ENCODE measurements at regions not wholly inside any gene's neighbourhood (a gene's known extent, or its start where the extent isn't known, plus 50 kb on each side); places are given as distances from the start of the nearest gene placed in this dataset.

DNA sequence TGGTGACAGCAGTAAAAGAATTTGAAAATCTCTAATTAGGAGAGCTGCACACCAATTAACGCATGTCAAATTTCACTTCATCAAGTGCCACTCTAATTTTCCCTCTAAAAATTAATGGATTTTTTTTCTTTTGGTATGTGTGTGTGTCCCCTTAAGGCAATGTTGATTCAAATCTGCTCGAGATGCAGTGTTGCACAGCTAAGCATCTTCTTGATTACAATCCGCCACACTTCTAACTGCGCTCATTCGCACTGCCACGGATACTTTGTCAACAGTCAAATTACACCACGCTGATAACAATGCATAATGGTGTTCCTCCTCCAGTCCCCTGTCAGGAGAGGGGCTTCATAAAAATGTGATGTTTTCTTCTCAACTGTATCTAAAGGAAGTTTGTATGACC, 261.4 kb downstream of the MEIS1 start:
- no peaks in the 10 kb centered on the region for H3K36me3 ChIP-seq (ENCODE audit: insufficient read depth, low read length)
- H3K9ac ChIP-seq (ENCODE audit: low read depth, low read length), result no peak overlapping the region
- H3K4me1 ChIP-seq (ENCODE audit: insufficient read depth, low read length), result peaks cover 22% of the 10 kb centered on the region
- H3K9me3 ChIP-seq (ENCODE audit: control insufficient read depth, insufficient read depth, low read length), result no peaks in the 10 kb centered on the region

DNA sequence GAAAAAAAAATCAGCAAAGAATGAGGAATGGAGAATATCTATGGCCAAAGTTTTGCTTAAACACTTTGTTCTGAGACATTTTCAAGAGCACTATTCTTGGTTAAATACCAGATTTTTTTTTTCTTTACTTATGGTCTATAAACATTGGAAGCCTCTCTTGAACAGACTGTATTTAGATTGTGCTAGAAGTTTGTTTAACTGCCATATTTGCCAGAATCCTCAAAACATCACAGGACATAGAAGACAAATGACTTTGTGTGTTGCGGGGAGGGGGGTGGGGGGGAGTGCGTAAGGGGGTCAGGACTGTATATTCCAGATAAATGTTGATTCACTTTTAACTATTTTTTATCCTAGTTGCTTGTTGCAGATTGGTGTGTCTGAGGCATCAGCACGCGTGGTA, 262.0 kb downstream of the MEIS1 start:
- Histone ChIP-seq H3K9me3 (ENCODE audit: control insufficient read depth, insufficient read depth, low read length) (no peaks in the 10 kb centered on the region), H3K9ac (ENCODE audit: low read depth, low read length) (no peak overlapping the region), H3K4me1 (ENCODE audit: insufficient read depth, low read length) (peaks cover 18% of the 10 kb centered on the region), H3K36me3 (ENCODE audit: insufficient read depth, low read length) (no peaks in the 10 kb centered on the region)

DNA sequence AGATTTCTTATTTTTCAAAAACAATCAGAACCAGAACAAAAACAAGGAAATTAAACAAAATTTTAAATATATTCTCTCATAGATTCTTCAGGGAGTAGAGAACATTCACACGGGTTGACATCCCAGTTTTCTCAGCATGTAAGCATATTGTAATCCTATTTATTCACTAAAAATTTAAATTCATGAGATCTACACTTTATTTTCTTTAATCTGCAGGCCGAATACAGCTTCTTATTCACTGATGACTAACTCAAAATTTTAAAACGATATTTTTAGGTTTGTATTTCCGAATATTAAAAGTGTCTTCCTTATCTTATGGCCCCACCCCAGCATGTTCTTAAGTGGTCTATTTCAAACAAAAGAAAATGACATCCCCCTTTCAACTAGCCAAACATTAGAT, 262.4 kb downstream of the MEIS1 start:
- peaks cover 18% of the 10 kb centered on the region for H3K4me1 ChIP-seq (ENCODE audit: insufficient read depth, low read length)
- no peaks in the 10 kb centered on the region for H3K36me3 ChIP-seq (ENCODE audit: insufficient read depth, low read length)
- H3K9ac ChIP-seq (ENCODE audit: low read depth, low read length), result no peak overlapping the region
- no peaks in the 10 kb centered on the region for H3K9me3 ChIP-seq (ENCODE audit: control insufficient read depth, insufficient read depth, low read length)

DNA sequence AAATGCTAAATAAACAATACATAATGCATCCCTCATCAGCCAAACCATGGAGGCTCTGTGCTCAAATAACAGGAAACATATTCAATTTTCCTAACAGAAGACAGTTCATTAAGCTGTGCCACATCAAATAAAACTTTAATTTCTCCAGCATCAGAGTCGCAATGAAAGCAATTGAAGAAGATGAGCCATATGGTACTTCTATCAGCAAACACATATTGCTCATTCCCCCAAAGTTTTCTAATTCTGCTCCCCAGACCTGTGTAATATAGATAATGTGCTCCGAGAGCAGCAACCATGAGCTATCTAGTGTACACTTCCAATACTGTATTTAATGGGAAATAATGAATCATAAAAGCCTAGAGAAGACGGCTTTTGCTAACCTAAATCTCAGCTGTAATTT, 263.2 kb downstream of the MEIS1 start:
- H3K4me1 ChIP-seq (ENCODE audit: insufficient read depth, low read length), result peaks cover 15% of the 10 kb centered on the region
- no peaks in the 10 kb centered on the region for H3K36me3 ChIP-seq (ENCODE audit: insufficient read depth, low read length)
- H3K9ac ChIP-seq (ENCODE audit: low read depth, low read length), result no peak overlapping the region
- H3K9me3 ChIP-seq (ENCODE audit: control insufficient read depth, insufficient read depth, low read length), result no peaks in the 10 kb centered on the region

DNA sequence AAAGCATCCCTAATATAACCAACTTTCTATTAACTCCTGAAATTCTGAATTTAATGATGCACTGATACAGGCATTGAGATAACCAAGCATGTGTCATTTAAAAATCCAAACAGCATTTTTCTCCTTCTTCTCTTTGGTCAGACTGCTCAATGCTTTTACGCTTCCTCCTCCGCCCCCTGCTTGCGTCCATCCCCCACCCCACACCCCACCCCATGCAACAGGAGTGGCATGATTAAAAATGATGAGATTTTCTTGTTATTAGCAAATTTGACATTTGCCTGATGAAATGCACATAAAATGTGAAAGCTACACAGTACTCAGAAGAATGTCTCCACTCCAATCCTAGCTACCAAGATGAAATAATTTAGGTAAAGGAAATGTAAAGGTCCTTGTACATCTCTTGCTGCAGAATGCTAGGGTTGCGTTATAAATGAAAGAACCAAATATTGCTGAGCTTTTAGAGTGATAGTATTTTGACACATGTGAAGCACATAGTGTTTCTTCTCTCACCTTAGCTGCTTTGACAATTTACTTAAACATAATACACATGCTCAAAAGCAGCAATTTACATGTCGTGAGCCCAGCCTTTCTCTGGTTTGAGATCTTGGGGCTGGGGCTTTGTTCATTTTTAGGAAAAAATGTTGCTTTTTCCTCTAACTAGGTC, 263.8 kb downstream of the MEIS1 start:
- H3K9ac ChIP-seq (ENCODE audit: low read depth, low read length), result no peak overlapping the region
- no peaks in the 10 kb centered on the region for H3K9me3 ChIP-seq (ENCODE audit: control insufficient read depth, insufficient read depth, low read length)
- H3K36me3 ChIP-seq (ENCODE audit: insufficient read depth, low read length), result no peaks in the 10 kb centered on the region
- H3K4me1 ChIP-seq (ENCODE audit: insufficient read depth, low read length), result peaks cover 14% of the 10 kb centered on the region

DNA sequence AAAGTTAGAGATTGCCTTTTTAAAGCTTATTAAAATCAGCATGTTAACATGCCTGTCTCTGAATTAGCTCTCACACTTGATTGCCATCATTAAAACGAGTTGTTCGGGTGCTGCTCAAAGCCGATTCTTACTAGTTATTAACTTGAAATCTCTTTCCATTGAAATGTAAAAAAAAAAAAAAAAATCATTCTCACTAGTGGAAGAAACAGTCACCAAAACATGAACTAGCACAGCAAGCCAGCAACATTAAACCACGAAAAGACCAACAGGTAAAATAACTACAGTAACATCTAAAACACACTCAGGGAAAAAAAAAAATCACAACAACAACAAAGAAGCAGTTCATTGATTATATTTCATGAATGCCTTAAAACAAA, 264.5 kb downstream of the MEIS1 start:
- Histone ChIP-seq H3K9me3 (ENCODE audit: control insufficient read depth, insufficient read depth, low read length) (no peaks in the 10 kb centered on the region), H3K9ac (ENCODE audit: low read depth, low read length) (no peak overlapping the region), H3K36me3 (ENCODE audit: insufficient read depth, low read length) (no peaks in the 10 kb centered on the region), H3K4me1 (ENCODE audit: insufficient read depth, low read length) (peaks cover 9% of the 10 kb centered on the region)

DNA sequence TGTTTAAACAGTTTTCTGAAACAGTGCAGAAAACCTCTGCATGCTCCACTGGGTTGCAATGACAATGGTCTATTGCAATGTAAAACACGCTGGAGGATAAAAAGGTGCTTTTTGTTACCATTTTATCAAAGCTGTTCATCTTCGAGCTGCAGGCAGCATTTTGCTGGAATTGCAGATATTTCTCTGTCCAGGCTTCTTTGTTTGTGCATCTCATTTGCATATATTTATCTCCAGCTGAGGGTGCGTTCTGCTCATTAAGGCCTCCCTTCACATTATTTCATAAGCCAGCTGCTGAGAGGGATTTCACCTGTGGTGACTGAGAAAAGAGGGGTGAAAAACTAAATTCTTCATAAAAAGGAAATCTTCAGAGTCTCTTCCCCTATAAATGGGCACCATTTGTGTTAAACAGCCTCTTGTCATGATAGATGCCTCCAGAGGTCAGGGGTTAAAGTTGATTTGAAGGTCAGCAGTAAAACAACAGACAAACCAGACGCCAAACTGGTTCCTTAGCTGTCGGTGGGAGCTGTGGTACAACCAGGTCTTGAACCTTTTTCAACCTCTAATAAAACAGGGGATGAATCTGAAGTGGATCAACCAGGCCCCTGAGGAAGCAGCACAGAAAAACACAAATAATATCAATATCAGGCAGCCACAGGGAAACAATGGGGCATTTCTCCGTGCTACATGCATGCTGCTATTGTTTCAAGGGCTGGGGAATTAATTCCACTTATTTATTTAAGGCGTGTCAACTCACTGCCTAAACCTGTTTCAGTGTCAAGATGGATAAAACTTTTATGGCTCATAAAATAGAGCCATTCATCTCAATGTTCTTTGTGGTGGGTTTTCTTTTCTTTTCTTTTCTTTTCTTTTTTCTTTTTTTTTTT, 265.1 kb downstream of the MEIS1 start:
- H3K36me3 ChIP-seq (ENCODE audit: insufficient read depth, low read length), result no peaks in the 10 kb centered on the region
- H3K4me1 ChIP-seq (ENCODE audit: insufficient read depth, low read length), result peaks cover 9% of the 10 kb centered on the region
- no peaks in the 10 kb centered on the region for H3K9me3 ChIP-seq (ENCODE audit: control insufficient read depth, insufficient read depth, low read length)
- H3K9ac ChIP-seq (ENCODE audit: low read depth, low read length), result no peak overlapping the region

DNA sequence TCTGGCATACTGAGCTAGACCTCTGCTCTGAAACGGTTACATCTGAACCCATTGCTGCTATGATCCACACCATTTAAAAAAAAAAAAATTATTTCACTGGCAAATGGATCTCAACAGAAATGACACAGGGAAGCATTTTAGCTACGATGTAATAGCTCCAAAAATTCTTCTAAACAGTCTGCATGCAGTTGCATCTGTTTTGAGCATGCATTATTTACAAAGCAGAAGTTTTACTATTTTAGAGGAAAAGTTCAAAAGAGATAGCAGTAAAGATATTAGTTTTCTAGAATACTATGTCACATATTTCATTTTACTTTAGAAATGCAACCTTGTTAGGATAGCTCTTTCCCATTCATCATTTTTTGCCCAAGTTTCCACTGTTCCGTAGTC, 265.7 kb downstream of the MEIS1 start:
- Histone ChIP-seq H3K9ac (ENCODE audit: low read depth, low read length) (no peak overlapping the region), H3K36me3 (ENCODE audit: insufficient read depth, low read length) (no peaks in the 10 kb centered on the region), H3K4me1 (ENCODE audit: insufficient read depth, low read length) (peaks cover 9% of the 10 kb centered on the region), H3K9me3 (ENCODE audit: control insufficient read depth, insufficient read depth, low read length) (no peaks in the 10 kb centered on the region)

DNA sequence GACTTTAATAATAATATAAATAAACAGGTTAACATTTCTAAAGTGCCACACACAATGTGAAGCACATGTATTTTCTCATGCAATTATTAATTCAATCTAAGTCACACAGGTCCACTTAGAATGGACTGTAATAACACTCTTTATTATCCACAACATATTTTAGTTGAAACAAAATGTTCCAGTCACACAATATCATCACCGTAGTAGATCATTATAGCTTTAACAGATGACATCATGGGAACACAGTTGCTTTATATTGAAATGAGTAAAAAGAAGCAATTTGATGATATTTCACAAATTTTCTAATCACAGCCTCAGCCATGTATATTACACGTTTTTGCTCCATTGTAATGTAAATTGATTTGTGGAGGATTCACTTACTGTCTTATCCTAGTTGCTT, 266.3 kb downstream of the MEIS1 start:
- Histone ChIP-seq H3K4me1 (ENCODE audit: insufficient read depth, low read length) (peaks cover 9% of the 10 kb centered on the region), H3K9me3 (ENCODE audit: control insufficient read depth, insufficient read depth, low read length) (no peaks in the 10 kb centered on the region)

DNA sequence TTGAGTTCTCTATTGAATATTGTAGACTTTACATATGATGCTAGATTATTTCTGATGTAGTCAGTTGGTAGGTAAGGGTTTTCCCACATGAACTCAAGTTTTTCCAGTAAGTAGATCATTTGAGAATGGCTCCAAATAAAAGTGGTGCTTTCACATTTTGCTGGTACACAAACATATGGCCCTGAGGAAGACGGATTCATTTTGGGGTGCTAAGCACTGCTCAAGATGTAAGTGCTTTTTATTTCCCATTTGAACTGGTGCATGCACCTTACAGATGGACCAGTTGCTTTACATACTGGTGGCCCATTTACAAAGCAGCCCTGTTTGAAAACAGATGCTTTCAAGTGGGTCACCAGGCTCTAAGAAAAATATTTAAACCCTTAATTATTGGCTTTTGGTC, 266.7 kb downstream of the MEIS1 start:
- no peaks in the 10 kb centered on the region for H3K36me3 ChIP-seq (ENCODE audit: insufficient read depth, low read length)
- no peak overlapping the region for H3K9ac ChIP-seq (ENCODE audit: low read depth, low read length)
- H3K9me3 ChIP-seq (ENCODE audit: control insufficient read depth, insufficient read depth, low read length), result no peaks in the 10 kb centered on the region
- peaks cover 9% of the 10 kb centered on the region for H3K4me1 ChIP-seq (ENCODE audit: insufficient read depth, low read length)

More for the DNA sequence above, 266.3 kb downstream of the MEIS1 start:
- Histone ChIP-seq H3K36me3 (ENCODE audit: insufficient read depth, low read length) (no peaks in the 10 kb centered on the region), H3K9ac (ENCODE audit: low read depth, low read length) (no peak overlapping the region)

DNA sequence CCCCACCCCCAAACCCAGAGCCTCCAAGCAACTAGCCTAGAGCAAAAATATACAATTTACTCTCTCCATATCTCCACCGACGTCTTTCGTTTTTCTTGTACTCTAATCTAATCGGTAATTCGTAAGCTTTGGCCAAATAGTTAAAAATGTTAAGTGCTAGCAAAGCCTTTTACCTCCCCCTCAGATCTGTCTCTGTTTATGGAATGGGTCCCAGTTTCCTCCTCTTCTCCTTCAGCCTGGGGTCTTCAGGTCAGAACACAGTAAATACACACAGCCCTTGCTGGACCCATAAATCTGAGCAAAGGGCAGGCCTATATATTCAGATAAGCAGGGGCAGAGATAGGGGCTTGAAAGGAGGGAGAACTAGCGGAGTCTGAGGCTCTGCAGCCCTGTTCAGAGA, 267.4 kb downstream of the MEIS1 start:
- Histone ChIP-seq H3K4me1 (ENCODE audit: insufficient read depth, low read length) (peaks cover 9% of the 10 kb centered on the region), H3K9ac (ENCODE audit: low read depth, low read length) (no peak overlapping the region), H3K36me3 (ENCODE audit: insufficient read depth, low read length) (no peaks in the 10 kb centered on the region), H3K9me3 (ENCODE audit: control insufficient read depth, insufficient read depth, low read length) (no peaks in the 10 kb centered on the region)

DNA sequence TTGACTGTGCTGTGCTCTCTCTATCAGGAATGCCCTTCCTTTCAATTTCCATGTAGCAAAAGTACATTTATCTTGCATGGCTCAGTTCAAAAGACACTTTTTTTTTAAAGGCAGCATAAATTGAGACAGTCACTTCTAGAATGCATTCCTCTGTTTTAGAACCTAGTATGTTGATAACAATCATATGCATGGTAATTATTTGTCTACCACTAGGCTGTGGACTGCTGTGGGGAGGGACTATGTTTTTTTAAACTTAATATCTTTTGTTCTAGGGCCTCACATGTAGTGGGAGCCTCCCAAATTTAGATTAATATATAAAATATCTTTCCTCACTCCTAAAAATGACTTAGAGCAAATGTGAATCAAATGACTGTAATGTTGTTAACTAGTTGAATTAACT, 269.9 kb downstream of the MEIS1 start:
- Histone ChIP-seq H3K36me3 (ENCODE audit: insufficient read depth, low read length) (no peaks in the 10 kb centered on the region), H3K4me1 (ENCODE audit: insufficient read depth, low read length) (peaks cover 5% of the 10 kb centered on the region), H3K9ac (ENCODE audit: low read depth, low read length) (no peak overlapping the region), H3K9me3 (ENCODE audit: control insufficient read depth, insufficient read depth, low read length) (no peaks in the 10 kb centered on the region)

DNA sequence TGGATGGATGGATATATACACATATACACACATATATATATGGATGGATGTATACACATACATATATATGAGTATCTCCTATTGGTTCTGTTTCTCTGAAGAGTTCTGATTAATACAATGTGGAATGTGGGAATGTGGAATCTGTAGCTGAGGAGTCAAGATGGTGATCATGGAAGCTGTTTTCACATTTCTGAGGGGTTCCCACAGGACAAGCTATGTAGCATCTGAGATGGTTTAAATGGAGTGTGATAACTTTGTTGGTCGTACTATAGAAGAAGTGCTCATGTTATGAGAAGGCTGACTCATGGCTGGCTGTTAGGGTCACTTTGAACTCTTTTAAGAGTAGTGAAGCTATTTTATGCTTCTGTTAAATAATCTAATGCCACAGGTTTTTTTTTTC, 279.7 kb downstream of the MEIS1 start:
- Histone ChIP-seq H3K9me3 (ENCODE audit: control insufficient read depth, insufficient read depth, low read length) (no peaks in the 10 kb centered on the region), H3K4me1 (ENCODE audit: insufficient read depth, low read length) (no peaks in the 10 kb centered on the region), H3K36me3 (ENCODE audit: insufficient read depth, low read length) (no peaks in the 10 kb centered on the region), H3K9ac (ENCODE audit: low read depth, low read length) (no peak overlapping the region)

DNA sequence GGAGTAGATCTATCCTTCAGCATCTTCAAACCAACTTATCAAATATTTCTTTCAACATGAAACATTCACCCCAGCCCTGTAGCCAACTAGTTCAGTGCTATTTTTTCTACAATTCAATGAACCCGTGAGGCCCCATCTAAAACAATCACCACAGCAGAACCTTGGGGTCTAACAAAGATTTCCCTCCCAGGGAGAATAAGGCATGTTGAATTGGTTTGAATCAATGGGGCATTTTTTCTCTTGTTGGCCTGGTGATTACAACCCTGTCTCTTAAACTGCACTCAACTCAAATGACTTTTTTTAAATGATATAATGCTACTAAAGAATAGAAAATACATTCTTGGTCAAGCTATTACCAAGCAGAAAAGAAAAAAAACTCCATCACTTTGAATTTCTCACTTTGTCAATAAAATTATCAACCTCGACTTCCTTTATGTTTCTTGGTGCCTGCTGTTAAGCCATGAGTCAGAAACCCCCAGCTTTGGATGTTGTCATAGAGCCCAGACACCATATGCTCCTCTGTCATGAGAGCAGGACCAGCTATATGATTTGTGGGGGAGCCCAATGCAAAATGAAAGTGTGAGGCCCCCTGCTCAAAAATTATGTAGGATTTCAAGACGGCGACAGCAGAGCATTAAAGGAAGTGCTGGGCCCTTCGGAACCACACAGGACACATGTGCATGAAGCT, 282.4 kb downstream of the MEIS1 start:
- no peaks in the 10 kb centered on the region for H3K36me3 ChIP-seq (ENCODE audit: insufficient read depth, low read length)
- H3K9me3 ChIP-seq (ENCODE audit: control insufficient read depth, insufficient read depth, low read length), result no peaks in the 10 kb centered on the region
- no peaks in the 10 kb centered on the region for H3K4me1 ChIP-seq (ENCODE audit: insufficient read depth, low read length)
- H3K9ac ChIP-seq (ENCODE audit: low read depth, low read length), result no peak overlapping the region

DNA sequence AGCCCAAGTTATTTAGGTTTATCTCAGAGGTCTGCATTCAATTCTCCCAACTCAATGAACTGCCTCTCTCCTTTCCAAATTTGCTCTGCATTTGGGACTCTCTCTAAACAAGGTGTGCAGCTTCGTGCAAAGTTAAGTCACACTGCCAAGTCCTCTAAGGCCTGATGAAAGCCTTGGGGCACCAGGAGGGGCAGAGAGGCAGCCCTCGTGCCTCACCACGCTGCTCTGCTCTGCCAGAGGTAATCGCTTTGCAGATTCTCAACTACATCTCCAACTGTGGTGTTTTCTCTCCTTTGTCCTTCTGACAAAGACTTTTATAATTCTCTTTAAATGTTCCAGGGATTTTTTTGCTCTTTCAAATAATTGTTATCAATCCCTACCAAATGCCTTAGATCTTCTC, 283.0 kb downstream of the MEIS1 start:
- no peaks in the 10 kb centered on the region for H3K36me3 ChIP-seq (ENCODE audit: insufficient read depth, low read length)
- H3K4me1 ChIP-seq (ENCODE audit: insufficient read depth, low read length), result no peaks in the 10 kb centered on the region
- H3K9ac ChIP-seq (ENCODE audit: low read depth, low read length), result no peak overlapping the region
- H3K9me3 ChIP-seq (ENCODE audit: control insufficient read depth, insufficient read depth, low read length), result no peaks in the 10 kb centered on the region

Data from ES-I3 (cell line).